ENCODE measurements at regions not wholly inside any gene's neighbourhood (a gene's known extent, or its start where the extent isn't known, plus 50 kb on each side); places are given as distances from the start of the nearest gene placed in this dataset.

- Histone ChIP-seq H3K36me3 (ENCODE audit: insufficient read depth, low read length, poor library complexity, severe bottlenecking) (no peaks in the 10 kb centered on the region), H3K27ac (ENCODE audit: low read depth, low read length, poor library complexity, severe bottlenecking) (no peak overlapping the region), H3K27me3 (replicated peaks; ENCODE audit: insufficient read depth, low read depth, low read length, poor library complexity) (no peaks in the 10 kb centered on the region), H3K9me3 (ENCODE audit: low read depth, low read length, poor library complexity, severe bottlenecking) (no peaks in the 10 kb centered on the region), H3K4me3 (ENCODE audit: low read depth, low read length, poor library complexity, severe bottlenecking) (no peak overlapping the region), H3K4me1 (ENCODE audit: insufficient read depth, low read length, poor library complexity, severe bottlenecking) (peaks cover 39% of the 10 kb centered on the region)
- intact Hi-C loops (cut with micrococcal nuclease; ENCODE audit: unreplicated experiment): no loop called here
- CTCF ChIA-PET: no interaction called here
- BruUV-seq (replicated peaks): no TSS peak
- DNase-seq (ENCODE audit: low spot score): no peak
- no peak for TF ChIP-seq CTCF (conservative IDR thresholded peaks at IDR 0.05; ENCODE audit: low read depth, low read length)
- TF ChIP-seq EZH2 (IDR thresholded peaks at IDR 0.05; ENCODE audit: borderline replicate concordance, low read depth, low read length, poor library complexity, severe bottlenecking): no peak
- POLR2A ChIA-PET (ENCODE audit: low non-redundant PET): no interaction called here
Measured at GRCh38 chr1:232566093-232566492, 63.8 kb downstream of the SIPA1L2 start.

DNA sequence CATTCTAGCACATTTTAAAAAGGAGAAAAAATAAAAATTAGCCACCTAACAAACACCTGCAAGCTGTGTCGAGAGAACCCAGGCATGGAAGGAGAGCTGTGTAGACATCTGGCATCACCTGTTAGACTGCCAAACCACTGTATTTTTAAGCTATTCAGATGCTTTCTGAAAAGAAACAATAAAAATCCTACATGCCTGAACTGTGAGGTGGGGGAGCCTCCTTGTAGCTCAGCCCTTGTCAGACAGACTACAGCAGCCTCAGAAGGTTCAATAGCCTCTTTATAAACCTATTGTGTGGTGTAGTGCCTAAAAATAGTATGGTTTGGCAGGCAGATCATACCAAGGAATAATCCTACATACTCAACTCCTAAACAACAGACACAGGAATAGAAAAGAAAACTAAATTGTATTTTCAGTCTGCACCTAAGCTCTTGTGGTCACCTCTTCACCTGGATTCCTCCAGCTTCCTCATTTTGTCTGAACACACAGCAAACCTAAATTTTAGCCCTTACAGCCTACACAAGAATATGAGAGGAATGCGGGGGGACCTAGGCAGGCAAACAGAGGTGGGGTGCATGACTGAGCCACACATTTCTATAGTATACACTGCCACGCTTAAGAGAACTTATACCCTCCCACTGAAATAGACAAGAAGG lies 67.0 kb downstream of the SIPA1L2 start:
- TF ChIP-seq EZH2 (IDR thresholded peaks at IDR 0.05; ENCODE audit: borderline replicate concordance, low read depth, low read length, poor library complexity, severe bottlenecking): no peak
- TF ChIP-seq CTCF (conservative IDR thresholded peaks at IDR 0.05; ENCODE audit: low read depth, low read length): no peak
- Histone ChIP-seq H3K4me3 (ENCODE audit: low read depth, low read length, poor library complexity, severe bottlenecking) (no peak overlapping the region), H3K27ac (ENCODE audit: low read depth, low read length, poor library complexity, severe bottlenecking) (no peak overlapping the region), H3K36me3 (ENCODE audit: insufficient read depth, low read length, poor library complexity, severe bottlenecking) (no peaks in the 10 kb centered on the region), H3K9me3 (ENCODE audit: low read depth, low read length, poor library complexity, severe bottlenecking) (no peaks in the 10 kb centered on the region), H3K4me1 (ENCODE audit: insufficient read depth, low read length, poor library complexity, severe bottlenecking) (peaks cover 49% of the 10 kb centered on the region), H3K27me3 (replicated peaks; ENCODE audit: insufficient read depth, low read depth, low read length, poor library complexity) (no peaks in the 10 kb centered on the region)
- ChIA-PET CTCF (no interaction called here), POLR2A (ENCODE audit: low non-redundant PET) (no interaction called here)
- intact Hi-C loops (cut with micrococcal nuclease; ENCODE audit: unreplicated experiment): no loop called here
- no TSS peak for BruUV-seq (replicated peaks)
- no peak for DNase-seq (ENCODE audit: low spot score)

DNA sequence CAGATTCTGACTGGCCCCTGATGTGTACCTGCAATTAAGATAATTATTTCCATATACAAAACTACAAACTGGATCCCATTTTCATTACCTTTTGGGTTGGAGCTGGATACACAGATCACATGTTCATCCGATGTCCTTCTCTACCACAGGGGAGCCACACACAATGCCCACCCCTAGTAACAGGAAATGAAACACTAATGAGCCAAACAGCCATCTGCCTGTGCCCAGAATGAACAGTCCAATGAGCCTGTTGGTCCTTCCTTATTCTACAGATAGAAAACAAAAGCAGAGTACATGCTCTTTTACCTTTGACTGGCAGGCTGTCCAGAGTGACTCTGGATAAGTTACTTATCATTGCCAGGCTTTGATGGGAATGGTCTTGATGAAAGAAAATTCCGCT lies 68.6 kb downstream of the SIPA1L2 start:
- Histone ChIP-seq H3K27ac (ENCODE audit: low read depth, low read length, poor library complexity, severe bottlenecking) (no peak overlapping the region), H3K4me3 (ENCODE audit: low read depth, low read length, poor library complexity, severe bottlenecking) (no peak overlapping the region), H3K27me3 (replicated peaks; ENCODE audit: insufficient read depth, low read depth, low read length, poor library complexity) (no peaks in the 10 kb centered on the region), H3K36me3 (ENCODE audit: insufficient read depth, low read length, poor library complexity, severe bottlenecking) (no peaks in the 10 kb centered on the region), H3K9me3 (ENCODE audit: low read depth, low read length, poor library complexity, severe bottlenecking) (no peaks in the 10 kb centered on the region), H3K4me1 (ENCODE audit: insufficient read depth, low read length, poor library complexity, severe bottlenecking) (peaks cover 56% of the 10 kb centered on the region)
- BruUV-seq (replicated peaks): no TSS peak
- DNase-seq (ENCODE audit: low spot score): peak; percentile 38
- TF ChIP-seq EZH2 (IDR thresholded peaks at IDR 0.05; ENCODE audit: borderline replicate concordance, low read depth, low read length, poor library complexity, severe bottlenecking): no peak
- no peak for TF ChIP-seq CTCF (conservative IDR thresholded peaks at IDR 0.05; ENCODE audit: low read depth, low read length)
- ChIA-PET POLR2A (ENCODE audit: low non-redundant PET) (no interaction called here), CTCF (no interaction called here)
- intact Hi-C loops (cut with micrococcal nuclease; ENCODE audit: unreplicated experiment): no loop called here
